ENCODE measurements at regions not wholly inside any gene's neighbourhood (a gene's known extent, or its start where the extent isn't known, plus 50 kb on each side); places are given as distances from the start of the nearest gene placed in this dataset.
A peak's percentile ranks its signal among the peaks of the same experiment; 100 is the strongest.

- no peak for DNase-seq
These were observed 294.1 kb upstream of the TMPO start for GRCh38 chr12:98221243-98221808.

- no peak for DNase-seq
These were observed 293.3 kb upstream of the TMPO start for GRCh38 chr12:98222135-98222534.

- DNase-seq = no peak
These were observed 290.7 kb upstream of the TMPO start for GRCh38 chr12:98224584-98225221.

GRCh38 chr12:98227162-98227561, 288.2 kb upstream of the TMPO start:
- DNase-seq = no peak

- peak in 1 of 2 experiments; percentile 58 for DNase-seq
These were observed 286.5 kb upstream of the TMPO start for GRCh38 chr12:98228683-98229539.

- no peak for DNase-seq
These were observed 285.9 kb upstream of the TMPO start for GRCh38 chr12:98229540-98229924.

GRCh38 chr12:98232753-98233390, 282.5 kb upstream of the TMPO start:
- no peak for DNase-seq

GRCh38 chr12:98235301-98235700, 280.1 kb upstream of the TMPO start:
- DNase-seq = no peak

- DNase-seq = no peak
These were observed 276.8 kb upstream of the TMPO start for GRCh38 chr12:98238515-98239130.

GRCh38 chr12:98243190-98243589, 272.2 kb upstream of the TMPO start:
- no peak for DNase-seq

GRCh38 chr12:98244136-98244535, 271.3 kb upstream of the TMPO start:
- no peak for DNase-seq

- DNase-seq = peak; percentile 47 to 79
These were observed 262.0 kb upstream of the TMPO start for GRCh38 chr12:98253207-98254037.

GRCh38 chr12:98256830-98257229, 258.6 kb upstream of the TMPO start:
- DNase-seq = no peak

GRCh38 chr12:98259693-98260092, 255.7 kb upstream of the TMPO start:
- no peak for DNase-seq

GRCh38 chr12:98260276-98260675, 255.1 kb upstream of the TMPO start:
- no peak for DNase-seq

- DNase-seq = no peak
These were observed 252.5 kb upstream of the TMPO start for GRCh38 chr12:98262902-98263301.

GRCh38 chr12:98274430-98275130, 240.8 kb upstream of the TMPO start:
- DNase-seq = peak in 1 of 2 experiments; percentile 28

- no peak for DNase-seq
These were observed 240.3 kb upstream of the TMPO start for GRCh38 chr12:98275131-98275475.

GRCh38 chr12:98280152-98280551, 235.2 kb upstream of the TMPO start:
- no peak for DNase-seq

- DNase-seq = no peak
These were observed 234.8 kb upstream of the TMPO start for GRCh38 chr12:98280621-98281020.

GRCh38 chr12:98291828-98292227, 223.6 kb upstream of the TMPO start:
- no peak for DNase-seq
